GM12878 (cell line): ENCODE measurements at regions not wholly inside any gene's neighbourhood (a gene's known extent, or its start where the extent isn't known, plus 50 kb on each side); places are given as distances from the start of the nearest gene placed in this dataset.

ENCODE experiments used
- ATAC-seq: fragments of 200-7000 bp; cut with Tn5 transposase; 3 replicates; pipeline ENCODE4 v1.9.1; 2020; ENCODE audit warnings: mild to moderate bottlenecking, moderate library complexity
- BruUV-seq: library from RNA; stranded (reverse); fragments of 400-500 nt; replicated peaks from 2 replicates; lab custom pipeline; 2021; lab: Mats Ljungman, UMichigan
- CTCF ChIA-PET: fragments of 300-600 bp; sonication (Branson Sonifier 250); formaldehyde crosslinking; extraction: SDS; loops from one replicate; lab custom pipeline; 2021; ENCODE audit warnings: inconsistent platforms; lab: Yijun Ruan, JAX
- POLR2A ChIA-PET: fragments of 350-600 bp; formaldehyde crosslinking; extraction: SDS; loops from one replicate; lab custom pipeline; 2021; ENCODE audit warnings: inconsistent platforms; lab: Charles Lee
- RAD21 ChIA-PET: fragments of 300-600 bp; sonication (Branson Sonifier 250); formaldehyde crosslinking; loops from one replicate; lab custom pipeline; 2023; ENCODE audit warnings: antibody characterized with exemption; ENCODE audit not compliant: unreplicated experiment; lab: Charles Lee
- SMC1A ChIA-PET: fragments of 300-600 bp; sonication (Branson Sonifier 250); formaldehyde crosslinking; loops from one replicate; lab custom pipeline; 2023; ENCODE audit not compliant: unreplicated experiment, uncharacterized antibody; lab: Charles Lee
- DNase-seq: peaks from one replicate; pipeline ENCODE4 v3.0.0-alpha.2; 2011; ENCODE audit warnings: low read depth, low spot score
- FAIRE-seq: peaks from 3 replicates; lab custom pipeline; 2011; peaks lifted over from hg19 to GRCh38; lab: Jason Lieb, UNC
- H2AFZ ChIP-seq: 2 replicates; pipeline ENCODE4 v1.6.0; 2011; ENCODE audit warnings: low read depth, low read length, control low read depth; ENCODE audit not compliant: control insufficient read depth
- H3K27ac ChIP-seq: 2 replicates; pipeline ENCODE4 v1.5.1; 2011; ENCODE audit warnings: control low read depth; ENCODE audit not compliant: control insufficient read depth, insufficient read depth
- H3K27me3 ChIP-seq, 2 experiments: replicated peaks in 1 of 2; 2 replicates each; pipeline versions ENCODE4 v1.6.0 to v1.6.1; 2011; ENCODE audit warnings: low read length in 1 of 2; ENCODE audit not compliant: control insufficient read depth in 2 of 2, insufficient read depth in 2 of 2
- H3K36me3 ChIP-seq, 2 experiments: 2 replicates each; pipeline ENCODE4 v1.5.1; 2011; ENCODE audit warnings: low read length in 1 of 2; ENCODE audit not compliant: control insufficient read depth in 2 of 2, insufficient read depth in 2 of 2
- H3K4me1 ChIP-seq: 2 replicates; pipeline ENCODE4 v1.6.1; 2011; ENCODE audit warnings: mild to moderate bottlenecking, low read length, moderate library complexity, mixed read lengths; ENCODE audit not compliant: control insufficient read depth, insufficient read depth
- H3K4me2 ChIP-seq: 2 replicates; pipeline ENCODE4 v1.6.0; 2011; ENCODE audit warnings: control low read depth; ENCODE audit not compliant: control insufficient read depth, insufficient read depth
- H3K4me3 ChIP-seq: fragments of 200-600 bp; sonication (generic); 2 replicates; pipeline ENCODE4 v1.5.1; 2016
- H3K79me2 ChIP-seq: 2 replicates; pipeline ENCODE4 v1.6.0; 2011; ENCODE audit warnings: low read length; ENCODE audit not compliant: control insufficient read depth, insufficient read depth
- H3K9ac ChIP-seq: 2 replicates; pipeline ENCODE4 v1.8.0; 2011; ENCODE audit warnings: low read length, control low read depth, mixed read lengths; ENCODE audit not compliant: control insufficient read depth, insufficient read depth
- H3K9me3 ChIP-seq: replicated peaks from 3 replicates; pipeline ENCODE4 v1.5.1; 2011; ENCODE audit warnings: mild to moderate bottlenecking, low read length; ENCODE audit not compliant: control insufficient read depth, insufficient read depth
- H4K20me1 ChIP-seq: 2 replicates; pipeline ENCODE4 v1.6.0; 2011; ENCODE audit not compliant: control insufficient read depth, insufficient read depth
- ASH2L ChIP-seq: fragments of 300-600, 200-600 bp; sonication (generic); IDR thresholded peaks from 2 replicates; pipeline ENCODE4 v1.6.1; 2017; ENCODE audit warnings: low read depth, mild to moderate bottlenecking, borderline replicate concordance
- ATF2 ChIP-seq: IDR thresholded peaks from 2 replicates; pipeline ENCODE4 v1.6.1; 2012; ENCODE audit warnings: low read length, inconsistent platforms
- CTCF ChIP-seq, 3 experiments: IDR thresholded peaks in 2 of 3; conservative IDR thresholded peaks in 1 of 3; 2 replicates each; pipeline ENCODE4 v1.5.1; 2011; ENCODE audit warnings: low read depth in 3 of 3, low read length in 3 of 3, mild to moderate bottlenecking in 3 of 3, control low read depth in 2 of 3, moderate library complexity in 2 of 3, inconsistent platforms in 1 of 3, mixed read lengths in 1 of 3; ENCODE audit not compliant: control insufficient read depth in 2 of 3, insufficient read depth in 1 of 3; ENCODE audit errors: extremely low read depth in 1 of 3
- EED ChIP-seq: sonication (generic); IDR thresholded peaks from 2 replicates; pipeline ENCODE4 v1.6.1; 2016; ENCODE audit warnings: antibody characterized with exemption, low read depth
- IKZF2 ChIP-seq, 2 experiments: fragments of 450-650 bp; IDR thresholded peaks; 2 replicates each; pipeline ENCODE4 v1.6.1; 2017; ENCODE audit warnings: mild to moderate bottlenecking in 2 of 2, moderate library complexity in 2 of 2
- RAD51 ChIP-seq: fragments of 450-650 bp; IDR thresholded peaks from 2 replicates; pipeline ENCODE4 v1.6.1; 2016; ENCODE audit warnings: moderate library complexity, mild to moderate bottlenecking, inconsistent platforms
- SMAD5 ChIP-seq: IDR thresholded peaks from 2 replicates; pipeline ENCODE4 v1.6.1; 2016; ENCODE audit warnings: antibody characterized with exemption, low read depth
- SMARCA5 ChIP-seq: fragments of 450-650 bp; IDR thresholded peaks from 2 replicates; pipeline ENCODE4 v1.6.1; 2017; ENCODE audit warnings: mild to moderate bottlenecking
- SPI1 ChIP-seq: IDR thresholded peaks from 2 replicates; pipeline ENCODE4 v1.6.1; 2011; ENCODE audit warnings: low read depth, mild to moderate bottlenecking, low read length, moderate library complexity, borderline replicate concordance; ENCODE audit not compliant: insufficient read depth
- STAT3 ChIP-seq: IDR thresholded peaks from 2 replicates; pipeline ENCODE4 v1.6.1; 2011; ENCODE audit warnings: low read depth, low read length, improper control_type of control experiment
- TARDBP ChIP-seq: IDR thresholded peaks from 2 replicates; pipeline ENCODE4 v1.6.1; 2016; ENCODE audit warnings: borderline replicate concordance
- TBL1XR1 ChIP-seq: IDR thresholded peaks from 2 replicates; pipeline ENCODE4 v1.6.1; 2012; ENCODE audit warnings: low read depth, low read length, improper control_type of control experiment
- YBX1 ChIP-seq: fragments of 450-650 bp; IDR thresholded peaks from 2 replicates; pipeline ENCODE4 v1.6.1; 2016; ENCODE audit warnings: antibody characterized with exemption
- ZBTB4 ChIP-seq: fragments of 450-650 bp; formaldehyde crosslinking; IDR thresholded peaks from 2 replicates; pipeline ENCODE4 v1.4.0; 2022; ENCODE audit warnings: mild to moderate bottlenecking, moderate library complexity
- WGBS: methylation state at CpG from one replicate; pipeline ENCODE4 v1.1.6; 2016; ENCODE audit warnings: low lambda C conversion rate; ENCODE audit not compliant: insufficient replicate concordance, insufficient coverage; ENCODE audit errors: missing lambda C conversion rate; 5-methylcytosine and 5-hydroxymethylcytosine counted together
- in situ Hi-C: fragments of 300-500 bp; cut with MboI; formaldehyde crosslinking; loops from 9 replicates; pipeline ENCODE4 v1.14.3; 2018; ENCODE audit warnings: mixed read lengths
- intact Hi-C: fragments of 100-400 bp; cut with micrococcal nuclease; formaldehyde crosslinking; loops from one replicate; pipeline ENCODE4 v1.14.2; 2022; ENCODE audit not compliant: unreplicated experiment

GRCh38 chr5:160488394-160489325, 67.0 kb downstream of the PTTG1 start:
- ChIA-PET SMC1A (interaction anchor here (0.6 to 3.2 kb wide), 11 partner anchors 10 to 886 kb away, joined by 3 to 13 read pairs (median 4); no protein-coding TSS in a partner anchor), CTCF (interaction anchor here (1.5 to 3.0 kb wide), 2 partner anchors 20 to 50 kb away, joined by 3 to 22 read pairs; no protein-coding TSS in a partner anchor), RAD21 (interaction anchor here (1.5 to 2.1 kb wide), 4 partner anchors 19 to 50 kb away, joined by 3 to 10 read pairs (median 4); no protein-coding TSS in a partner anchor), POLR2A (interaction anchor here (0.5 to 1.8 kb wide), 5 partner anchors 14 to 111 kb away, joined by 3 to 4 read pairs (median 3); no protein-coding TSS in a partner anchor)
- BruUV-seq = no TSS peak
- no peak for ATAC-seq
- FAIRE-seq = no peak
- Histone ChIP-seq H3K9ac (no peak overlapping the region), H2AFZ (no peak overlapping the region), H3K9me3 (no peaks in the 10 kb centered on the region), H3K27ac (no peak overlapping the region), H3K4me3 (no peak overlapping the region), H3K79me2 (peaks cover 33% of the 10 kb centered on the region), H3K4me1 (peaks cover 25% of the 10 kb centered on the region), H3K36me3 (peaks cover 8 to 34% of the 10 kb centered on the region in 2 experiments), H3K27me3 (no peaks in the 10 kb centered on the region), H3K4me2 (no peak overlapping the region), H4K20me1 (peaks cover 8% of the 10 kb centered on the region; the same call in 1 of the 2 replicates)
- 96% methylated on average over 6 of the region's 6 CpGs for WGBS
- no peak for DNase-seq
- in situ Hi-C loops = no loop called here
- intact Hi-C loops = no loop called here
- TF ChIP-seq SMARCA5 (no peak), IKZF2 (IDR thresholded peaks at IDR 0.05) (peak in 1 of 2 experiments; percentile 19; a peak in 1 of 4 replicates), TARDBP (0 out of 2 replicates have a peak, but pooled peaks have one; percentile 35), EED (no peak), SMAD5 (0 out of 2 replicates have a peak, but pooled peaks have one; percentile 10), ATF2 (no peak), ZBTB4 (CRISPR knock-in tag) (0 out of 2 replicates have a peak, but pooled peaks have one; percentile 40), RAD51 (no peak), YBX1 (no peak), TBL1XR1 (0 out of 2 replicates have a peak, but pooled peaks have one; percentile 16), STAT3 (no peak), SPI1 (no peak), CTCF (IDR thresholded peaks at IDR 0.05 in 2 of 3, conservative IDR thresholded peaks at IDR 0.05 in 1 of 3; ENCODE audit: control insufficient read depth in 2 of 3, extremely low read depth in 1 of 3, insufficient read depth in 1 of 3, low read depth in 3 of 3, low read length in 3 of 3) (no peak), ASH2L (no peak)
